HepG2 (cell line): ENCODE measurements at regions not wholly inside any gene's neighbourhood (a gene's known extent, or its start where the extent isn't known, plus 50 kb on each side); places are given as distances from the start of the nearest gene placed in this dataset.

ENCODE experiments used
- CHCHD3 ChIP-seq: sonication (generic); formaldehyde crosslinking; IDR thresholded peaks from 2 replicates; pipeline ENCODE4 v1.8.0; 2022; ENCODE audit warnings: mild to moderate bottlenecking, missing genetic modification reagents, moderate library complexity
- CHD4 ChIP-seq: fragments of 200-600 bp; sonication (generic); IDR thresholded peaks from 2 replicates; pipeline ENCODE4 v1.7.0; 2017; ENCODE audit warnings: mild to moderate bottlenecking, low read length, borderline replicate concordance
- E2F1 ChIP-seq: sonication (generic); formaldehyde crosslinking; IDR thresholded peaks from 2 replicates; pipeline ENCODE4 v1.5.0; 2020; ENCODE audit warnings: missing genetic modification reagents
- EP300 ChIP-seq, 3 experiments: sonication (generic) in 1 of 3; formaldehyde crosslinking in 1 of 3; IDR thresholded peaks; 2 replicates each; pipeline versions ENCODE4 v1.5.1 to v1.6.1; 2011 to 2020; ENCODE audit warnings: low read depth in 2 of 3, low read length in 2 of 3, borderline replicate concordance in 1 of 3, improper control_type of control experiment in 1 of 3, mild to moderate bottlenecking in 1 of 3, missing genetic modification reagents in 1 of 3, moderate library complexity in 1 of 3
- TBP ChIP-seq: sonication (generic); formaldehyde crosslinking; IDR thresholded peaks from 2 replicates; pipeline ENCODE4 v1.5.0; 2020; ENCODE audit warnings: missing genetic modification reagents
- ZNF276 ChIP-seq: sonication (generic); formaldehyde crosslinking; IDR thresholded peaks from 2 replicates; pipeline ENCODE4 v1.4.0; 2020; ENCODE audit warnings: mild to moderate bottlenecking, low read depth, missing genetic modification reagents
- TF ChIP-seq, protein P1 (sequence below): sonication (generic); formaldehyde crosslinking; IDR thresholded peaks from 2 replicates; pipeline ENCODE4 v1.5.0; 2020; ENCODE audit warnings: mild to moderate bottlenecking, missing genetic modification reagents, moderate library complexity

DNA sequence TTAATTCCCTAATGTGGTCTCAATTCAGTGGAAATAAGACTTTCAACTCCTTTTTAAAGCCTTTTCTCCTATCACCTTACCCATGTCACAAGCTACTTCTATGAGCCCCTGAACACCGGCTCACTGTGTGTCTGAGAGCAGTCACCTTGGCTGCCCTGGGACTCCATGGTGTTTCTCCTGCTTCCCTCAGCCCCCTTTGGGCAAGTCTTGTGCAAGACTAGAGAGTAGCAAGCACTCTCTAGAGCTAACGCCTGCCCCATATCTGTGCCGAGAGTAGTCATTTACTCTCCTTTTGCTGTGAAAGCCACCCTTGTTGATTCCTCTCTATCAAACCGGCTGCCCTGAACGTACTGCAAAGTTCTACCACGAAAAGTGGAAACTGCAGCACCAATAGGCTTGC is 77.9 kb upstream of the DAB2 start:
- TF ChIP-seq, protein P1, sequence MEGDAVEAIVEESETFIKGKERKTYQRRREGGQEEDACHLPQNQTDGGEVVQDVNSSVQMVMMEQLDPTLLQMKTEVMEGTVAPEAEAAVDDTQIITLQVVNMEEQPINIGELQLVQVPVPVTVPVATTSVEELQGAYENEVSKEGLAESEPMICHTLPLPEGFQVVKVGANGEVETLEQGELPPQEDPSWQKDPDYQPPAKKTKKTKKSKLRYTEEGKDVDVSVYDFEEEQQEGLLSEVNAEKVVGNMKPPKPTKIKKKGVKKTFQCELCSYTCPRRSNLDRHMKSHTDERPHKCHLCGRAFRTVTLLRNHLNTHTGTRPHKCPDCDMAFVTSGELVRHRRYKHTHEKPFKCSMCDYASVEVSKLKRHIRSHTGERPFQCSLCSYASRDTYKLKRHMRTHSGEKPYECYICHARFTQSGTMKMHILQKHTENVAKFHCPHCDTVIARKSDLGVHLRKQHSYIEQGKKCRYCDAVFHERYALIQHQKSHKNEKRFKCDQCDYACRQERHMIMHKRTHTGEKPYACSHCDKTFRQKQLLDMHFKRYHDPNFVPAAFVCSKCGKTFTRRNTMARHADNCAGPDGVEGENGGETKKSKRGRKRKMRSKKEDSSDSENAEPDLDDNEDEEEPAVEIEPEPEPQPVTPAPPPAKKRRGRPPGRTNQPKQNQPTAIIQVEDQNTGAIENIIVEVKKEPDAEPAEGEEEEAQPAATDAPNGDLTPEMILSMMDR (CRISPR knock-in tag), result no peak
- TF ChIP-seq CHCHD3 (CRISPR knock-in tag), result no peak
- no peak for TF ChIP-seq E2F1
- TF ChIP-seq ZNF276 (CRISPR knock-in tag), result no peak
- no peak for TF ChIP-seq EP300 (IDR thresholded peaks at IDR 0.05; ENCODE audit: low read depth in 2 of 2, low read length in 2 of 2)
- no peak for TF ChIP-seq EP300 (CRISPR knock-in tag; IDR thresholded peaks at IDR 0.05; ENCODE audit: borderline replicate concordance)
- no peak for TF ChIP-seq TBP (CRISPR knock-in tag)
- TF ChIP-seq CHD4, result no peak
